ENCODE measurements at regions not wholly inside any gene's neighbourhood (a gene's known extent, or its start where the extent isn't known, plus 50 kb on each side); places are given as distances from the start of the nearest gene placed in this dataset.

DNA sequence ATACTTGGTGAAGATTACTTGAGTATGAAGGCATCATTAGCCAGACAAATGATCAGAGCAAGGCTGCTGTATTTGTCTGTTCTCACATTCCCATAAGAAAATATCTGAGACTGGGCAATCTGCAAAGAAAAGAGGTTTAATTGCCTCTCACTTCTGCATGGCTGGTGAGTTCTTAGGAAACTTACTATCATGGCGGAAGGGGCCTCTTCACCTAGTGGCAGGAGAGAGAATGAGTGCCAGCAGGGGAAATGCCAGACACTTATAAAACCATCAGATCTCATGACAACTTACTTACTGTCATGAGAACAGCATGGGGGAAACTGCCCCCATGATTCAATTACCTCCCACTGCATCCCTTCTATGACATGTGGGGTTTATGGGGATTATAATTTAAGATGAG lies 452.3 kb downstream of the GALR1 start:
- TF ChIP-seq ZNF687 (CRISPR knock-in tag; IDR thresholded peaks at IDR 0.05), result no peak
- TF ChIP-seq, protein P1, sequence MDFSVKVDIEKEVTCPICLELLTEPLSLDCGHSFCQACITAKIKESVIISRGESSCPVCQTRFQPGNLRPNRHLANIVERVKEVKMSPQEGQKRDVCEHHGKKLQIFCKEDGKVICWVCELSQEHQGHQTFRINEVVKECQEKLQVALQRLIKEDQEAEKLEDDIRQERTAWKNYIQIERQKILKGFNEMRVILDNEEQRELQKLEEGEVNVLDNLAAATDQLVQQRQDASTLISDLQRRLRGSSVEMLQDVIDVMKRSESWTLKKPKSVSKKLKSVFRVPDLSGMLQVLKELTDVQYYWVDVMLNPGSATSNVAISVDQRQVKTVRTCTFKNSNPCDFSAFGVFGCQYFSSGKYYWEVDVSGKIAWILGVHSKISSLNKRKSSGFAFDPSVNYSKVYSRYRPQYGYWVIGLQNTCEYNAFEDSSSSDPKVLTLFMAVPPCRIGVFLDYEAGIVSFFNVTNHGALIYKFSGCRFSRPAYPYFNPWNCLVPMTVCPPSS (IDR thresholded peaks at IDR 0.05), result no peak
- TF ChIP-seq RAD51 (IDR thresholded peaks at IDR 0.05; ENCODE audit: borderline replicate concordance), result no peak
- TF ChIP-seq EZH2 (conservative IDR thresholded peaks at IDR 0.05; ENCODE audit: low read depth, low read length), result no peak
- TF ChIP-seq, protein P2, sequence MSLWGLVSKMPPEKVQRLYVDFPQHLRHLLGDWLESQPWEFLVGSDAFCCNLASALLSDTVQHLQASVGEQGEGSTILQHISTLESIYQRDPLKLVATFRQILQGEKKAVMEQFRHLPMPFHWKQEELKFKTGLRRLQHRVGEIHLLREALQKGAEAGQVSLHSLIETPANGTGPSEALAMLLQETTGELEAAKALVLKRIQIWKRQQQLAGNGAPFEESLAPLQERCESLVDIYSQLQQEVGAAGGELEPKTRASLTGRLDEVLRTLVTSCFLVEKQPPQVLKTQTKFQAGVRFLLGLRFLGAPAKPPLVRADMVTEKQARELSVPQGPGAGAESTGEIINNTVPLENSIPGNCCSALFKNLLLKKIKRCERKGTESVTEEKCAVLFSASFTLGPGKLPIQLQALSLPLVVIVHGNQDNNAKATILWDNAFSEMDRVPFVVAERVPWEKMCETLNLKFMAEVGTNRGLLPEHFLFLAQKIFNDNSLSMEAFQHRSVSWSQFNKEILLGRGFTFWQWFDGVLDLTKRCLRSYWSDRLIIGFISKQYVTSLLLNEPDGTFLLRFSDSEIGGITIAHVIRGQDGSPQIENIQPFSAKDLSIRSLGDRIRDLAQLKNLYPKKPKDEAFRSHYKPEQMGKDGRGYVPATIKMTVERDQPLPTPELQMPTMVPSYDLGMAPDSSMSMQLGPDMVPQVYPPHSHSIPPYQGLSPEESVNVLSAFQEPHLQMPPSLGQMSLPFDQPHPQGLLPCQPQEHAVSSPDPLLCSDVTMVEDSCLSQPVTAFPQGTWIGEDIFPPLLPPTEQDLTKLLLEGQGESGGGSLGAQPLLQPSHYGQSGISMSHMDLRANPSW (CRISPR knock-in tag; IDR thresholded peaks at IDR 0.05; ENCODE audit: borderline replicate concordance), result no peak
- TF ChIP-seq, protein P3, sequence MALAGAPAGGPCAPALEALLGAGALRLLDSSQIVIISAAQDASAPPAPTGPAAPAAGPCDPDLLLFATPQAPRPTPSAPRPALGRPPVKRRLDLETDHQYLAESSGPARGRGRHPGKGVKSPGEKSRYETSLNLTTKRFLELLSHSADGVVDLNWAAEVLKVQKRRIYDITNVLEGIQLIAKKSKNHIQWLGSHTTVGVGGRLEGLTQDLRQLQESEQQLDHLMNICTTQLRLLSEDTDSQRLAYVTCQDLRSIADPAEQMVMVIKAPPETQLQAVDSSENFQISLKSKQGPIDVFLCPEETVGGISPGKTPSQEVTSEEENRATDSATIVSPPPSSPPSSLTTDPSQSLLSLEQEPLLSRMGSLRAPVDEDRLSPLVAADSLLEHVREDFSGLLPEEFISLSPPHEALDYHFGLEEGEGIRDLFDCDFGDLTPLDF (CRISPR knock-in tag; IDR thresholded peaks at IDR 0.05), result no peak

Measured in HepG2 (cell line).